Right ventricle myocardium inferior (tissue), 1 donor: ENCODE measurements at regions not wholly inside any gene's neighbourhood (a gene's known extent, or its start where the extent isn't known, plus 50 kb on each side); places are given as distances from the start of the nearest gene placed in this dataset.

Experiments used
- ATAC-seq: fragments of 200-7000 bp; cut with Tn5 transposase; one replicate; pipeline ENCODE4 v1.9.1; 2020; ENCODE audit warnings: mild to moderate bottlenecking, moderate library complexity
- DNase-seq: peaks from one replicate; pipeline ENCODE4 v3.0.0; 2021; ENCODE audit errors: missing footprints
- intact Hi-C: fragments of 100-400 bp; cut with DNase I; formaldehyde crosslinking; loops from one replicate; pipeline ENCODE4 v1.11.0; 2022
- donor health status: DM: no; HTN: yes; CAD: no; lungs with severe emphysema.

GRCh38 chrX:25275159-25275558 is 259.4 kb upstream of the ARX start:
- intact Hi-C loops: no loop called here
- ATAC-seq (no peak), DNase-seq (no peak)

- DNase-seq (no peak), ATAC-seq (no peak)
- intact Hi-C loops: no loop called here
Measured at GRCh38 chrX:25241461-25241860, 225.7 kb upstream of the ARX start.

GRCh38 chrX:25226151-25226550 is 210.4 kb upstream of the ARX start:
- ATAC-seq (no peak), DNase-seq (no peak)
- intact Hi-C loops: no loop called here

GRCh38 chrX:25219480-25219879 is 203.7 kb upstream of the ARX start:
- ATAC-seq (no peak), DNase-seq (no peak)
- intact Hi-C loops: no loop called here

GRCh38 chrX:25213611-25214010 is 197.8 kb upstream of the ARX start:
- DNase-seq (no peak), ATAC-seq (no peak)

GRCh38 chrX:25207803-25208475 is 192.2 kb upstream of the ARX start:
- DNase-seq (no peak), ATAC-seq (no peak)
- intact Hi-C loops: no loop called here

More at GRCh38 chrX:25213611-25214010, 197.8 kb upstream of the ARX start:
- intact Hi-C loops: no loop called here

GRCh38 chrX:25206778-25207177 is 191.0 kb upstream of the ARX start:
- ATAC-seq (no peak), DNase-seq (no peak)
- intact Hi-C loops: no loop called here

- ATAC-seq (no peak), DNase-seq (no peak)
- intact Hi-C loops: no loop called here
Measured at GRCh38 chrX:25204182-25204581, 188.4 kb upstream of the ARX start.

- no peak for ATAC-seq
- intact Hi-C loops: no loop called here
Measured at GRCh38 chrX:25202827-25203226, 187.1 kb upstream of the ARX start.

GRCh38 chrX:25198891-25199290 is 183.1 kb upstream of the ARX start:
- DNase-seq: no peak
- no peak for ATAC-seq
- intact Hi-C loops: no loop called here

More at GRCh38 chrX:25202827-25203226, 187.1 kb upstream of the ARX start:
- DNase-seq: no peak

GRCh38 chrX:25198253-25198652 is 182.5 kb upstream of the ARX start:
- intact Hi-C loops: no loop called here
- ATAC-seq: no peak
- no peak for DNase-seq

GRCh38 chrX:25196221-25196620 is 180.5 kb upstream of the ARX start:
- intact Hi-C loops: no loop called here
- ATAC-seq: no peak
- no peak for DNase-seq

GRCh38 chrX:25191403-25191802 is 175.6 kb upstream of the ARX start:
- no peak for DNase-seq
- no peak for ATAC-seq
- intact Hi-C loops: no loop called here

- ATAC-seq (no peak), DNase-seq (no peak)
- intact Hi-C loops: no loop called here
Measured at GRCh38 chrX:25181775-25182174, 166.0 kb upstream of the ARX start.

GRCh38 chrX:25180242-25180641 is 164.5 kb upstream of the ARX start:
- ATAC-seq (no peak), DNase-seq (no peak)
- intact Hi-C loops: no loop called here

- DNase-seq (no peak), ATAC-seq (no peak)
- intact Hi-C loops: no loop called here
Measured at GRCh38 chrX:25178555-25178954, 162.8 kb upstream of the ARX start.

- DNase-seq (no peak), ATAC-seq (no peak)
- intact Hi-C loops: no loop called here
Measured at GRCh38 chrX:25175743-25176142, 160.0 kb upstream of the ARX start.

GRCh38 chrX:25175171-25175570 is 159.4 kb upstream of the ARX start:
- DNase-seq (no peak), ATAC-seq (no peak)
- intact Hi-C loops: no loop called here

- ATAC-seq (no peak), DNase-seq (no peak)
- intact Hi-C loops: no loop called here
Measured at GRCh38 chrX:25166546-25166945, 150.8 kb upstream of the ARX start.

- no peak for DNase-seq
- ATAC-seq: no peak
- intact Hi-C loops: no loop called here
Measured at GRCh38 chrX:25166145-25166544, 150.4 kb upstream of the ARX start.

- intact Hi-C loops: no loop called here
- no peak for ATAC-seq
- no peak for DNase-seq
Measured at GRCh38 chrX:25158635-25159034, 142.9 kb upstream of the ARX start.
